Activated T-cell treated with anti-CD3 and anti-CD28 coated beads, Interleukin-2, amount 50 U/mL, for 48 hours (primary cell): ENCODE measurements at regions not wholly inside any gene's neighbourhood (a gene's known extent, or its start where the extent isn't known, plus 50 kb on each side); places are given as distances from the start of the nearest gene placed in this dataset.
"Not testable (repeated sequence)": the region's sequence is repeated elsewhere in the genome, so short reads cannot be mapped to it uniquely, and the experiment has no call there.

Source experiments
- DNase-seq, 2 experiments: peaks; one replicate each; pipeline ENCODE4 v3.0.0-alpha.2; 2020

DNA sequence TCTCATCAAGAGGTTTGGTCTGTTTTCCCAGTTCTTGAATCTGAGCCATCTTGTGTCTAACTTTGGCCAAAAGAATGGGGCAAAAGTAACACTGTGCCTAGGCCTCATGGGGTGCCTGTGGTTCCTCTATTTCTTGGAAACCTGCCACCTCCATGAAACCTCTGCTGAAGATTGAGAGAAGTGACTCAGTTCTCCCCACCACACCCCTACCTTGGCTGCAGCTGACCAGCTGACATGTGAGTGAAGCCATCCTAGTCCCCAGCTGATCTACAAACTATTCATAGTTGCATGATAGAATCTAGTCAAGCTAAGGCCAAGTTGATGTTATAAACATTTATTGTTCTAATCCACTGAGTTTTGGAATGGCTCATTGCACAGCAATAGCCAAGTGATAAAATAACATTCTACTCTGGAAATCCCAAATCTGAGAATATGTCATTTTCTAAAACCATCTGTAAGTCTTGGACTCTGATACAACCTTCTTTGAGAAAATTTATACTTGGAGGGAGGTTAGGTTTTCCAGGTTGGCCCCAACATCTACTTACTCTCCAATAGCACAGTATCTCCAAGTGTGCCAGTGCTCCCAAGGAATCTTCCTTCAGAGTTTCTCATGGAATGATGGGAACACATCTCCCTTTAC is 107.0 kb upstream of the SMLR1 start:
- no peak for DNase-seq

GRCh38 chr6:130724089-130724488 is 103.1 kb upstream of the SMLR1 start:
- no peak for DNase-seq

DNA sequence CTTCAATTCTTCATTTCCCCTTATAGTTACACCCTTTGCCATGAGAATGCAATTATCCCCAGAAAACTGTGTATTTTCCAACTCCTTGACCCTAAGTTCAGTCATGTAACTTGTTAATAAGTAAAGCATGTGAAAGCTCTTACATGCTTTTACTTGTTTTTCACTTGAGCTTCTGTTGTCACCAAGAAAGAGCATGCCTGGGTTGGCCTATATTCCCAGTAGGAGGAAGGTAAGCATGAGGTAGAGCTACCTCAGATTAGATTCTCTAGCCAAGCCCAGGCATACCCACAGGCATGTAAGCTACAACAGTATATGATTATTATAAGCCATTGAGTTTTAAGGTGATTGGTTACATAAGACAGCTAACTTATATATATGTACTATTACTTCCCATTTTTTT is 101.7 kb upstream of the SMLR1 start:
- DNase-seq: no peak

DNA sequence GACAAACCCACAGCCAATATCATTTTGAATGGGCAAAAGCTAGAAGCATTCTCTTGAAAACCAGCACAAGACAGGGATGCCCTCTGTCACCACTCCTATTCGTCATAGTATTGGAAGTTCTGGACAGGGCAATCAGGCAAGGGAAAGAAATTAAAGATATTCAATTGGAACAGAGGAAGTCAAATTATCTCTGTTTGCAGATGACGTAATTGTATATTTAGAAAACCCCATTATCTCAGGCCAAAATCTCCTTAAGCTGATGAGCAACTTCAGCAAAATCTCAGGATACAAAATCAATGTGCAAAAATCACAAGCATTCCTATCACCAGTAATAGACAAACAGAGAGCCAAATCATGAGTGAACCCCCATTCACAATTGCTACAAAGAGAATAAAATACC is 99.1 kb upstream of the SMLR1 start:
- not testable (repeated sequence) for DNase-seq

GRCh38 chr6:130730600-130730999 is 96.6 kb upstream of the SMLR1 start:
- DNase-seq: no peak

DNA sequence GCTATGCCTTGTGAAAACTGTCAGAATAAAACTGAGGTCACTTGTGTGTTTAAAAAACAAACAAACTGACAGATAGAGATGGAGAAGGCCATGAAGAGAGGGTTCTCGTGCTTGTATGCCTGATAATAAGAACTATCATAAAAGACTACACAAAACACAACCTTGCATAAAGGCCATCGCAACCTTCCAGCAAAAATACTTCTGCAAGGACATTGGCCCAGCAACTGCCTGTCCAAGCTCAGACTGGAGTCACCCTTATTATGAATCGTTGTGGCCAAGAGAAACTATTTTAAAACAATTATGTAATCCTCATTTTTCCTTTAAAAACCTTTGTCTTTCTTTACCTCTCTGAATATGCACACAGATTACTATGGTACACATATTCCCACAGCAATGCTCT is 93.0 kb upstream of the SMLR1 start:
- DNase-seq: no peak

DNA sequence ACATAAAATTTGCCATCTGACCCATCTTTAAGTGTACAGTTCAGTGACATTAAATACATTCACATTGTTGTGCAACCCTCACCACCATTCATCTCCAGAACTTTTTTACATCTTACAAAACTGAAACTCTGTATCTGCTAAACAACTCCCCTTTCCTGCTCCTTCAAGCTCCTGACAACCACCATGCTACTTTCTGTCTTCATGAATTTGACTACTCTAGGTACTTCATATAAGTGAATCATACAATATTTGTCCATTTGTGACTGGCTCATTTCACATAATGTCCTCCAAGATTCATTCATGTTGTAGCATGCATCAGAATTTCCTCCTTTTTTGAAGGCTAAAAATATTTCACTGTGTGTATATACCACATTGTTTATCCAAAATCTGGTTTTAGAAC is 86.9 kb upstream of the SMLR1 start:
- DNase-seq: no peak

DNA sequence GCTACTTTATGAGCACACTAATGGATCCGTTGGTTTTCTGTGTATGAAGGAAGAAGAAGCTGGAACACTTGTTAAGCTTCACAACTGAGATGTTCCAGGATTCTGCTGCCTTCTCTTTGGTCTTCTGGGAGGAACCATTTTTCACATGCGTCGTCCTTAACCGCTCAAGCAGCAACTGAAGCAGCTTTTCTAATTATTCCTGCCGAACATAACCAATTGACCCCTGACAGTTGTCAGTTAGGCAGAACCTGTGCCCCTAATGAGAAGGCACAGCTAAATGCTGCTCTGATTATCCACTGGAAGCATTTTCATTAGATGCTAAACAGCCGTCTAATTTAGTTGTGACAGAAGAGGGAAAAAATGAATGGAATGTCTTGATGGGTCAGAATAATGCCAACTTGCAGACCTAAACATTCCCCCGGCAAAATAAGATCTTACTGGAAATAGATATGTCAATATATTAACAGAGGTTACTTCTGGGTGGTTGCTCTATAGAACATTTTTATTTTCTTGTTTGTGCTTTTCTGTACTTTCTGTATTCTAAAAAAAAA is 85.0 kb upstream of the SMLR1 start:
- DNase-seq: no peak

DNA sequence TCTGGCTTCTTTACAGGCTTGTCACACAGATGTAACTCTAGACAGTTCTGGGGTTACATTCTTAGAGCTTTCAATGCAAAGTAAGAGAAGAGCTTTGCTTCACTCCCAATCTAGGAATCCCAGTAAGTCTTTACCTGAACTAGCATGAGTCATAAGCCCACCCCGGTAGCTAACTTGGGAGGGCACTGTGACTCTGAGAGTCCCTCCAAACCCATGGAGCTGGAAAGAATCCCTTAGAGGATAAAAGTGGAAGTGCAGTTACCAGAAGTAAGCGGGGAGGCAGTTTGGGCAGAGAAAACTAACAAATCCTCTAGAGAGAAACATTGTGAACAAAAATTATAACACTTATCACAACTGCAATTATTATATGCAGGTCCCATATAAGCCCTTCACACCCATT is 84.0 kb upstream of the SMLR1 start:
- DNase-seq: no peak

DNA sequence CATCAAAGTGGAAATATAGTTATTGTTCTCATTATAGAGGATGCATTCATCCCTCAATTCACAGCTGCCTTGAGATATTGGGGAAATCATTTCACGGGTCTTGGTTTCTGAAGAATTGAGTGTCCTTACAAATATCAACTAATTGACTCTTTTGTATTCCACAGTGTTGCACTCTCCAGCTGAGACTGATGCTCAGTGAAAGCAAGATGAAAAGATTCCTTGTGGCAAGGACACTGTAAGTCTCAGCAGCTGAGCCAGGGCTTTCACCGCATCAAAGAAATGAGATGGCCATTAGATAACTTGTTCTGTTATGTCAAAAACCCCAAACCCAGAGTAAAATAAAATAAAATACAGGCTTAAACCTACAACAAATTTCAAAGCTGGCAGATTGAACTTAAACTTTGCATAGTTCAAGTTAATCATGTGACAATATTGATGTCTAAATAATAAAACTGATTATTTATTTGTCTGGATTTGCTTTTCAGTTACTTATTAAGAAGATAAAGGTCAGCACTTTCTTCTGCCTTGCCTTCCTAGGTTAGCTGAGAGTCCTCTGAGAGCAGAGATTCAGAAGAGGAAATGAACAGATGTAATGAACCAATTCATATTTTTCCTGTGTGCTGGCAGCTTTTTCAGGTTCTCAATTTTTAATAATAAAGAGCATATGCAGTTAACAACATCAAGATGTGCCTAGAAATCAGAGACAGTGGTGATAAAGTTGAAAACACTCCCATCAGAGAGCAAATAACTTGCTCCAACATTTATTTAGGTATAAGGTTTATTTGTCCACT is 82.4 kb upstream of the SMLR1 start:
- DNase-seq: no peak

DNA sequence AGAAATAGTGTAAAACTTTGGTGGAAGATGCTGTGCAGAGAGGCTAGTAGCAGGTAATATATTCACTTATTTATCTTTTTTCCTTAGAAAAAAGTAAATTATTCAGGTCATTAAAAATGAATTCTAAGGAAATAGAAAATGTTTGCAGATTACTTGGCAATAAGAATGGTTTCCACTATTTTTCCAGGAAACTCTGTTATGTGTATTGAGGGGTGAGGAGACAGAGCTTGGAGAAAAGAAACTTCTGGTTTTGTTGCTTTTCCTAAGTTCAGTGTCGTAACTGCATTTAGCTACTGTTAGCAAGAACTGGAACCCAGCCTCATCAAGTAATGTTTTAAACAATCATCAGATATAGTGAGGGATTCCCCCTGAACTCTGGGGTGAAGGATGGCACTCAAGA is 79.2 kb upstream of the SMLR1 start:
- DNase-seq: no peak

DNA sequence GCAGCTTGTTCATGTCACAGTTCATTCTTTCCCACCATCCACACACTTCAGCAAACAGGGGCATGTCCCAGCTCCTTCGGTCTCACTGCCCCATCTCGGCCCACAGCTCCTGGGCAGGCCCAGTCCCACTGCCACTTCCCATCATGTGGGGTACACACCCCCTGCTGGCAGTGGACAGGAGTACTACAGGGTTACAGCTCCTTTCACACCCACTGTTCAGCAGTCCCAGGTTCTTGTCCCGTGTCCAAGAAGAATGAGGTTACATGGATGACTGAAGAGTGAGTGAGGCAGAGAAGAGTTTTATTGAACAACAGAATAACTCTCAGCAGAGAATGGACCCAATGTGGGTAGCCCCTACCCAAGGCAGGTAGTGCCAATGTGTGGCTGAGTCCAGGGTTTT is 77.8 kb upstream of the SMLR1 start:
- no peak for DNase-seq

GRCh38 chr6:130752267-130752666 is 74.9 kb upstream of the SMLR1 start:
- DNase-seq: no peak

GRCh38 chr6:130754786-130755367 is 72.3 kb upstream of the SMLR1 start:
- no peak for DNase-seq

DNA sequence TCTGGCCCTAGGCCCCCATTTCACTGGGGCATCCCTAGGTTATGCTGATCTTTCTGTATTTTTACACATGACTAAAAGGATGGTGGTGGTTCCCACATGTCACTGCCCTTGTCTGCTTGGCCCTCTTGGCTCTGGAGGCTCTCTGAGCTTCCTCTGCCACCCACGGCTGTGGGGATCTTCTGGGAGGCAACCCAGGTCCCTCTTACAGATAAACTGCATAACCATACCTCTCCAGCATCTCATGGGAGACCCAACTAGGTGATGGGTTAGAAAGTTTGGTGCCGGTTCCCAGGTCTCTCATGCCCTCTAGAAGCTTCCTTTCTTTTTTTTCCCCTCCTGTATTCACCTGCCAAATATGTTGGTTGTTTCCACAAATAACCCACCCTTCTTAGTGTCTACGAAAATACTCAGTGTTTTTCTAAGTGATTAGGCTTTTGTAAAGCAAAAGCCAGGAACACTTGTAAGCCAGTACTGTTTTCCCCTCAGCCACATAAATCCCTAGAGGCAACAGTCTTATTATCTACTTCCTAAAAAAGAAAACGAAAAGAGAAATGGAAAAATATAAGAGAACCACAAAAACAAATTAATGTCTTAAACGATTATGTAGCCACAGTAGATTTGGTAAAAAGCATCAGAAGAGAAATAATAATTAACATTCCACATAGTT is 71.7 kb upstream of the SMLR1 start:
- DNase-seq: no peak

- no peak for DNase-seq
Observed at GRCh38 chr6:130756824-130757223, 70.4 kb upstream of the SMLR1 start.

GRCh38 chr6:130758813-130759212 is 68.4 kb upstream of the SMLR1 start:
- DNase-seq: no peak

- no peak for DNase-seq
Observed at GRCh38 chr6:130760006-130760405, 67.2 kb upstream of the SMLR1 start.

- no peak for DNase-seq
Observed at GRCh38 chr6:130761286-130761685, 65.9 kb upstream of the SMLR1 start.

DNA sequence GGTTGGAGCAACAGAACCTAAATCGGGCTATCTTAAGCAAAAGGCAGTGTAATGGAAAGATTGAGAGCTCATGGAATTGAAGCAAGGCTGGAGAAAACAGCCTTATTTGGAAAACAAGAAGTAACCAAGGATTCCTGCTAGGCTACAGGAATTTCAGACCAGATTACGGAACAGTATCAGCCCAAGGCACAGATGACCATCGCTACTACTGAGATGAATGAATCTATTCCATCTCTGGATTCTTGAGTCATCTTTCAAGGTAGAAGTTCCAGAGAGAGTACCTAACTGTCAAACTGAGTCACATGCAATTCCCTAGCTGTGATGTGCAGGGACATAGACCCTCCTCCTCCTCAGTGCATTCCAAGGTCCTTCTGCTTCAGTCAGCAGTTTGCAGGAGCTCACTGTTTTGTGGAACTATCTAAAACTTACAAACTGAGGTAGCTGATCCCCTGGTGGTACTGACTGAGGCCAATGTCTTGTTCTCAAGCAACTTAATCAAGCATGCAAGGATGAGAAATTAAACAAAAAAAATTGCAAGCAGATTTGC is 62.0 kb upstream of the SMLR1 start:
- DNase-seq: no peak

DNA sequence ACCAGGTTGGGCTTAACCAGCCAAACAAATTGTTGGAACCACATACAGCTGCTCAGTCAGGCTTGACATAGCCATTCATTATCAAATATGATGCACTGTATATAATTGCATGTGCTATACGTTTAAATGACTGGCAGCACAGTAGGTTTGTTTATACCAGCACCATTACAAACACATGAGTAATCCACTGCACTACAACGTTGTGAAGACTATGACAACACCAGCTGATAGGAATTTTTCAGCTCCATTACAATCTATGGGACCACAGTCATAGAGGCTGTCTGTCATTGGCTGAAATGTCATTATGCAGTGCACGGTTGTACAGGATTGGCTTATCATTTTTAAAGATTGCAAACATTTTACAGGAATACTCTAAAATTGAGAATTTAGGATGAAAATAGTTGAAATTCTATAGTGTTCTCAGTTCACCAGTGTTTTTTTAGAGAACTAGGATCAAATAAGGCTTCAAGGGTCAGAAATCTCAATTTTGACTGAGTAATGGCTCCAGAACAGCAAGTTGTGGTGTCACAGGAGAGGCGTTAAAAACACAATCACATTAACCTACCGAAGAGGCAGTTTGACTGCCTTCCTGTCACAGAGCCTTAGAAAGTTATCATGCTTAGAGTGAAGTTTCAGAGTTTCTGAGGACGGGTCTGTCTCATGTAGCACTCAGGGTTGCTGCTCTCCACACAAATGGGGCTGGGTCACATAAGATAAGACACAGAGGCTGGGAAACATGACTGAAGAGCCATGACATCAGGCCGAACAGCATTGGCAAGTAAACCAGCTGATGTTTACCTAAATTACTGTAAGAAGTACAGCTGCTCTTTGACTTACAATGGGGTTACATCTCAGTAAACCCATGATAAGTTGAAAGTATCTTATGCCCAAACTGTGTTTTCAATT is 60.7 kb upstream of the SMLR1 start:
- no peak for DNase-seq

DNA sequence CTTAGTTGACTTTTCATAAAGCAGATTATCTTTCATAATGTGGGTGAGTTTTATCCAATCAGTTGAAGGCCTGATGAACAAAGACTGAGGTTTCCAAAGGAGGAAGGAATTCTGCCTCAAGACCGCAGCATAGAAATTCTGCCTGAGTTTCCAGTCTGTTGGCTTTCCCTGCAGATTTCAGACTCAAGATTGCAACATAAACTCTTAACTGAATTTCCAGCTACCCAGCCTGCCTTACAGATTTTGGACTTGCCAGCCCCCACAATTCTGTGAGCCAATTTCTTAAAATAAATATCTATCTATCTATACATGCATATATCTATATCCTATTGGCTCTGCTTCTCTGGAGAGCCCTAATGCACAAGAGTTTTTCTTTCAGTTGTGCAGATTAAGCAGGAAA is 57.3 kb upstream of the SMLR1 start:
- DNase-seq: no peak
